Fibroblast of mammary gland (primary cell): ENCODE measurements at regions not wholly inside any gene's neighbourhood (a gene's known extent, or its start where the extent isn't known, plus 50 kb on each side); places are given as distances from the start of the nearest gene placed in this dataset.
A peak's percentile ranks its signal among the peaks of the same experiment; 100 is the strongest.

Experiments
- DNase-seq: peaks from one replicate; pipeline ENCODE4 v3.0.0-alpha.2; 2010; ENCODE audit warnings: low read depth
- H3K4me3 ChIP-seq: 2 replicates; pipeline ENCODE4 v1.5.1; 2011; ENCODE audit warnings: low read depth, mild to moderate bottlenecking, low read length, moderate library complexity; ENCODE audit not compliant: control insufficient read depth
- TF ChIP-seq, protein P1 (sequence below): conservative IDR thresholded peaks from 2 replicates; pipeline ENCODE4 v1.5.1; 2011; ENCODE audit warnings: low read depth, low read length, inconsistent platforms; ENCODE audit not compliant: control insufficient read depth, insufficient read depth

DNA sequence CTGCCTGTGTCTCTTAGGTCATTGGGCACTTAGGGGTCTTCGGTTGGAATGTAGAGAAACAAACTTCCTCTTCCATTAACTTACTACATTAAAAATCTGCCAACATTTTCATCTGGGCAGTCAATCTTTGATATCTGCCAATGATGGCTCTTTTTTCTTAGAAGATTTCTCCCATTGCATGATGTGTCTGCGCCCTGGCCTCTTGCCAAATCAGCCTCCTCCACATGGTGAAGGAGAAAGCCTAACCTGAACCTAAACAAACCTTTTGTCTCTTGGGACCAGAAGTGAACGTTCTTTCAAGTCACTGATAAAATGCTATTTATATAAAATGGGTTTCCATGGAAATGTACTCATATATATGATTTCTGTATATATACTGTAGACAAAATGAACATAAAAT, 998.9 kb upstream of the GJE1 start:
- DNase-seq = no peak
- H3K4me3 ChIP-seq = no peak overlapping the region
- TF ChIP-seq, protein P1, sequence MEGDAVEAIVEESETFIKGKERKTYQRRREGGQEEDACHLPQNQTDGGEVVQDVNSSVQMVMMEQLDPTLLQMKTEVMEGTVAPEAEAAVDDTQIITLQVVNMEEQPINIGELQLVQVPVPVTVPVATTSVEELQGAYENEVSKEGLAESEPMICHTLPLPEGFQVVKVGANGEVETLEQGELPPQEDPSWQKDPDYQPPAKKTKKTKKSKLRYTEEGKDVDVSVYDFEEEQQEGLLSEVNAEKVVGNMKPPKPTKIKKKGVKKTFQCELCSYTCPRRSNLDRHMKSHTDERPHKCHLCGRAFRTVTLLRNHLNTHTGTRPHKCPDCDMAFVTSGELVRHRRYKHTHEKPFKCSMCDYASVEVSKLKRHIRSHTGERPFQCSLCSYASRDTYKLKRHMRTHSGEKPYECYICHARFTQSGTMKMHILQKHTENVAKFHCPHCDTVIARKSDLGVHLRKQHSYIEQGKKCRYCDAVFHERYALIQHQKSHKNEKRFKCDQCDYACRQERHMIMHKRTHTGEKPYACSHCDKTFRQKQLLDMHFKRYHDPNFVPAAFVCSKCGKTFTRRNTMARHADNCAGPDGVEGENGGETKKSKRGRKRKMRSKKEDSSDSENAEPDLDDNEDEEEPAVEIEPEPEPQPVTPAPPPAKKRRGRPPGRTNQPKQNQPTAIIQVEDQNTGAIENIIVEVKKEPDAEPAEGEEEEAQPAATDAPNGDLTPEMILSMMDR = no peak

DNA sequence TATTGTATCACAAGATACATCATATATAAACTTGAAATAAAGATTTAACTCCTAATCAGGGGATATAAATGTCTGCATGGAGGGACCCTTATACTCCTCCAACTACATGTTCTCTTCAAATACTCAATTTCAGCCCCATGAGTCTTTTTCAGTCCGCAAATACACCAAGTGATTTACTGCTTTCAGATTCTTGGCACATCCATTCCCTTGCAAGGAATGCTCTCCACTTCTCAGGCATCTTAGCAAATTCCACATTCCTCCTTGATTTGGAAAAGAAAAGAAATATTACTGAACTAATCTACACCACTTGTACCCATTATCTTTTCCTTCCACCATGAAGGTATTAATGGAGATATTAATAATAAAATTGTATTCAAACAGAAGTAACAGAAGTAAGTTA, 999.4 kb upstream of the GJE1 start:
- TF ChIP-seq, protein P1 = no peak
- DNase-seq = peak; percentile 14
- no peak overlapping the region for H3K4me3 ChIP-seq

DNA sequence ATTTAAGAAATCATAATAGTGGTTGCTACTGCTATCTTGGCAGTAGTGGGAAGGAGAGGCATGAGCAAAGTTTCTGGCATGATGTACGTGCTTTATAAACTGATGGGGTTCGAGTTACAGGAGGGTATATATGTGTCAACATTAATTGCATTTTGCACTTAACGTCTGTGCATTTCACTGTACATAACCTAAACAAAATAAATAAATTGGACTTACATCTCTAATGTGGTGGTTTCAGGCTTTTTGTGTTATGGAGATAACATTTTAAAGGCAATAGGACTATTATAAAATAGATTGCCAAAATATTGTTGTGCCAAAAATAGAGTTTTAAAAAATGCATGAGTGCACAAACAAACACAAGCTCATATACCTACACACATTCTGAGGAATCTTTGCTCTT, 1001.1 kb upstream of the GJE1 start:
- no peak for DNase-seq
- TF ChIP-seq, protein P1 = no peak
- H3K4me3 ChIP-seq = no peak overlapping the region

DNA sequence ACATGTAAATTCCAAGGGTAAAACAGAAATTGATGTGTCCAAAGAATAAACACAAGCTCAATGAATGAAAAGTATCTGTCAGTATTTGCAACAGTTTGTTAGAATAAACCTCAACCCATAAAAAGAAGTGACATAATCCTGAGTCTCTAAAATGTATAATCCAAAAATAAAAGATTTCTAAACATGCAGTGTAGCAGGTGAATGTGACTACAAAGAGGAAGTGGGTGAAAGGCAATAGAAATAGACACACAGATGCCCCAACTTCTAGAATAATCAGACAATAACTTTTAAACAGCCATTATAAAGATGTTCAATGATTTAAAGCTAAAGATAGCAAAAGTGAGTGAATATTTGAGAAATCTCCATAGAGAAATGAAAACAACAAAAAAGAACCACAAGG, 1009.2 kb upstream of the GJE1 start:
- TF ChIP-seq, protein P1 = no peak
- H3K4me3 ChIP-seq = no peak overlapping the region
- no peak for DNase-seq

DNA sequence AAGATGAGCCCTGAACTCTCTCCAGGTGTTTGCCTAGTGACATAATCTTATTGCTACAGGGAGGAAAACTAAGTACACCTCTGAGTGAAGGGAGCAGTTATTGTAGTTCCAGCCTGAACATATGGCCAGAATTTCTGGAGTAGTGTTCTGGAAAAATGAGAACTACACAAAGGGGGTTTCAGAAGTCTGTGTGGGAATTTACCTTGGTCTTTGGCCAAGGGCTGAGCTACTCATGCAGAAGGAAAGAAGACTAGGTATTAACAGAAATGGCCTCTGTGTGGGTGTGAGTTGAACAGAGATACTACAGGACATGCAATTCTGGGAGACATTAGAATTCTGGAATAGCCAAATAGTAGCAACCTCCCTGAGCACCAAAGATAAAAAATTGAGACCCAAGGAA, 1009.7 kb upstream of the GJE1 start:
- no peak overlapping the region for H3K4me3 ChIP-seq
- TF ChIP-seq, protein P1 = no peak
- DNase-seq = no peak

DNA sequence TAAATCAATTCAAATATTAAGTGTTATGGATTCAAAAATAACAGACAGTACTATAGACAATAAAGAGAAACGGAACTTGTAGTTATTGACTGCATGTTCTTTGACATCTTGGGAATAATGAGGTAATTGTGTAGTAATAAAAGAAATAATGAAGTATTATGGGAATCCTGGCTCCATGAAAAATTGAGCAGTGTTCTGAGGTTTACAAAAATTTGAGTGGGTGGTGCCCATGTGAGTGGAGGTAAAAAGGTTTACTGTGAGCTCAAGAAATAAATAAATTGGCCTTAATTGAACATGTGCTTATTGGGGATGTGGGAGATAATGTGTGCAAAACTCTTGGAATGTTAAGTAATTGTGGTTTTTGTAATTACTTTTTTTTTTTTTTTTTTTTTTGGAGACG, 1013.7 kb upstream of the GJE1 start:
- no peak for DNase-seq
- H3K4me3 ChIP-seq = no peak overlapping the region
- TF ChIP-seq, protein P1 = no peak

DNA sequence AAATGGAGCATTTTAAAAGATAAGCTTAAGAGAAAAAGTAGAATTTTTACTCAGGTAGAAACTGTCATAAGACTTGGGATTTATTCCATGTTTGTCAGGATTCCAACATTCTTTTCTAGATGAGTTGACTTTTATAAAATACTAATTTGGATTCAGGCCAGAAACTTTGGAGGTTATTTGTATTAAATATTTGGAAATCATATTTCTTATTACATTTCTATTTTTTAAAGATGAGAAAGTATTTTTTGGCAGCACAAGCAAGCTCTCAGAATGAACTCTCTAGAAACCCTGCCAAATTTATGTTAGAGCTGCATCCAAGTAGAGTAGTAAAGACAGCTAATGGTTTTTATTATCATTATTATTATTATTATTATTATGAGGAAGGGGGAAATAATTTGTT, 1014.9 kb upstream of the GJE1 start:
- no peak for DNase-seq
- H3K4me3 ChIP-seq = no peak overlapping the region
- TF ChIP-seq, protein P1 = no peak
